NCI-H774 (cell line): ENCODE measurements at regions not wholly inside any gene's neighbourhood (a gene's known extent, or its start where the extent isn't known, plus 50 kb on each side); places are given as distances from the start of the nearest gene placed in this dataset.

Experiments used
- DNase-seq: peaks from one replicate; lab custom pipeline; 2025; lab: John Stamatoyannopoulos, UW

- no peak for DNase-seq
These were observed 203.5 kb upstream of the PLXNC1 start for GRCh38 chr12:93944911-93945310.

- DNase-seq, result no peak
These were observed 201.7 kb upstream of the PLXNC1 start for GRCh38 chr12:93946542-93947150.

DNA sequence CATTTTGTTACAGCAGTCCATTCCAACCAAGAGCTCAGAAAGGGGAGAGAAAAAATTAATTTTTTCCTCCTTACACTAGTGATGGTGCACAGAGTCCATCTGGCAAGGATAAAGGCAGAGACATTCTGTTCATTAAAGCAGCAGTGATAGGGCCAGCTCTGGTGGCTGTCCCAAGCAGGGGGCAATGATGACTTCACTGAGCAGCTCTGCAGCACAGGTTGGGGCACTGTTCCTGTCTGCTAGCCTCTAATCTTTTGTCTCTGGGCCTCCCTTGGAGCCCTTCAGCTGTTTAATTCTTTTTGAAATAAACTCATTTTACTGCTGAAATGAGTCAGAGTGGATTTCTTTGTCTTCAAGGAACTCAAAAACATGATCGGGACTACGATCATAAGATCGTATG lies 200.9 kb upstream of the PLXNC1 start:
- DNase-seq, result no peak

DNA sequence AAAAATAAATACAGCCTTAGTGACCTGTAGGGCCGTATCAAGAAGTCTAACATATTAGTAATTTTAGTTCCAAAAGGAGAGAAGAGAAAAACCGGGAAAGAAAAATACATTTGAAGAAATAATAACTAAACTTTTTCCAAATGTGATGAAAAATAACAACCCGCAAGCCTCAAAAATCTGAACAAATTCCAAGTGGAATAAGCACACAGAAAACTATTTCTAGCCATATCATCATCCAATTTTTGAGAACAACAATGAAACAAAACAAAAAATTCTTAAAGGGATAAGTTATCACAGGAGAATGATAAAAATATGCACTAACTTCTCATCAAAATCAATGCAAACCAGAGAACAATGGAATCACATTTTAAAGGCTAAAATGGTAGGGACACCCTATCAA lies 198.1 kb upstream of the PLXNC1 start:
- no peak for DNase-seq

- DNase-seq, result no peak
These were observed 193.9 kb upstream of the PLXNC1 start for GRCh38 chr12:93954166-93955112.

GRCh38 chr12:93956551-93956950 lies 191.8 kb upstream of the PLXNC1 start:
- no peak for DNase-seq

DNA sequence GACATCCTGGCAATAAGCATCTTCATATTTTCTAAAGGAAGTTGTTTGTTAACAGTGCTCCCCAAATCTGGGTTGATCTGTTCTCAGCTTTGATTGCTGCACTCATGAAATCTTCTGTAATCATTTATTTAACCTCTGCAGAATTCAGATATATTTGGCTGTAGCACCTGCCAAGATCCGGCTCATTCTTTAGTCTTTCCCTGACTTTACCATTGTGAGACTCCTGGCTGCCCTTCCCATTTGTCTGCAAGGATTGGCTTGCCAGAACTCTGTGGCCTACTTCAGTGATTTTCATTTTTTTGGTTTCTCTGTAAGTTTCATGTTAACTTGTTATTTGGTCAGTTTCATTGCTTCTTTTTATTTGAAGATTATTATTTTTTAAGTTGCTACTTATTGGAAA lies 191.2 kb upstream of the PLXNC1 start:
- DNase-seq, result no peak

GRCh38 chr12:93957870-93958269 lies 190.5 kb upstream of the PLXNC1 start:
- no peak for DNase-seq

DNA sequence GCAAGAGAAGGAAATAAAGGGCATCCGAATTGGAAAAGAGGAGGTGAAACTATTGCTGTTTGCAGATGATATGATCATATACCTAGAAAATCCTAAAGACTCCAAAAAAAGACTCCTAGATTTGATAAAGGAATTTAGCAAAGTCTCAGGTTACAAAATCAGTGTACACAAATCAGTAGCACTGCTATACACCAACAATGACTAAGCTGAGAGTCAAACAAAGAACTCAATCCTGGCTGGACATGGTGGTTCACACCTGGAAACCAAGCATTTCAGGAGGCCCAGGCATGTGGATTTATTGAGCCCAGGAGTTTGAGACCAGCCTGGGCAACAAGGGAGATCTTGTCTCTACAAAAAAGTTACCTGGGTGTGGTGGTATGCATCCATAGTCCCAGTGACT lies 188.7 kb upstream of the PLXNC1 start:
- no peak for DNase-seq

GRCh38 chr12:93960521-93960920 lies 187.9 kb upstream of the PLXNC1 start:
- no peak for DNase-seq

DNA sequence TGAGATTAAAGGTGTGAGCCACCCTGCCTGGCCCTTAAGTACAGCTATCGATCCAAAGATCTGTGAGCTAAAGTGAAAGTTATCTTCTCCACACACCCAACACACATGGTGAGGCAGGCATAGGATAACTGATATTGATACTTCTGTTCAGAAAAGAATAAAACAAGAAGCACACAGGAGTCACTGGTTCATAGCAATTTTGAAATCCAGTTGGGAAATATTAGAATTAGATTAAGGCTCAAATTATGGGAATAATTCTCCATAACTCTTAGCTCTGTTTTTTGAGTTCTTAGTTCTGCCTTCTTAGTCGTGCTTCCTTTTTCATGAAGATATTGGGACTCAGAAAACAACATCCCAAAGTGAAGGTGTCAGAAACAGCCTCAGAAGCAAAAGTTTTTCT lies 186.0 kb upstream of the PLXNC1 start:
- no peak for DNase-seq

DNA sequence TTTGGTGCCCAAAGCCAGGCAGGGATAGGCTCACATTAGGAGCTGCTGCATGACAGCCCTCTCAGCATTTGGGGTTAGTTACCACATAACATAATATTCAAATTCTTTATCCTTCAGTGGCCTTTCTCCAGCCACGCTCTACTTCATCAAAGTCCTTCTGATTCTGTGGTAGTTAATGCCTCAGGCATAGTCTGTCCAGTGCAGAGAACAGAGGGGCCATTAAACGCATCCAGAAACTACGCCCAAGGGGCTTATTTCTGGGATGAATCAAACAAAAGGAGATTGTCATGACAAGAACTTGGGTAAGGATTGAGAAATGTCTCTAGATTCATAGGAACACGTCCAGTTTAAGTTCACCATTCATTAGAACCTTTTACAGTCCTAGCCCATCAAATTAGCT lies 183.4 kb upstream of the PLXNC1 start:
- DNase-seq, result no peak

GRCh38 chr12:93966516-93967133 lies 181.8 kb upstream of the PLXNC1 start:
- DNase-seq, result no peak

DNA sequence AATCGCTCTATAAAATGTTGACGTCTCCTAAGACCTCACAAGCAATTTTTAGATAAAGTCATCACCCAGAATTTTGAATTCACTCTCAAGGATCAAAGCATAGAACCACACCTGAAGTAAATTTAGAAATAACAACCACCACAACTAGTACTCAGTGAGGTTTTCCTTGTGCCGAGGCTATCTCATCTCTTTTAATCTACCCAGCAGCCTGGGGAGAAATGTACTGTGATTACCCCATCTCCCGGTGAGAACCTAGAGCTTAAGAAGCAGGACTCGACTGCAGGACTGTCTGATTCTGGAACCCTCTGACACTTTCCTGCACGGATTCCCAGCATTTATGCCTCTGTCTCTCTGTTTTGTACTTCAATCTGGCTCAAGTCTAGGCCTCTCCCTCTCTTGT lies 180.9 kb upstream of the PLXNC1 start:
- no peak for DNase-seq

DNA sequence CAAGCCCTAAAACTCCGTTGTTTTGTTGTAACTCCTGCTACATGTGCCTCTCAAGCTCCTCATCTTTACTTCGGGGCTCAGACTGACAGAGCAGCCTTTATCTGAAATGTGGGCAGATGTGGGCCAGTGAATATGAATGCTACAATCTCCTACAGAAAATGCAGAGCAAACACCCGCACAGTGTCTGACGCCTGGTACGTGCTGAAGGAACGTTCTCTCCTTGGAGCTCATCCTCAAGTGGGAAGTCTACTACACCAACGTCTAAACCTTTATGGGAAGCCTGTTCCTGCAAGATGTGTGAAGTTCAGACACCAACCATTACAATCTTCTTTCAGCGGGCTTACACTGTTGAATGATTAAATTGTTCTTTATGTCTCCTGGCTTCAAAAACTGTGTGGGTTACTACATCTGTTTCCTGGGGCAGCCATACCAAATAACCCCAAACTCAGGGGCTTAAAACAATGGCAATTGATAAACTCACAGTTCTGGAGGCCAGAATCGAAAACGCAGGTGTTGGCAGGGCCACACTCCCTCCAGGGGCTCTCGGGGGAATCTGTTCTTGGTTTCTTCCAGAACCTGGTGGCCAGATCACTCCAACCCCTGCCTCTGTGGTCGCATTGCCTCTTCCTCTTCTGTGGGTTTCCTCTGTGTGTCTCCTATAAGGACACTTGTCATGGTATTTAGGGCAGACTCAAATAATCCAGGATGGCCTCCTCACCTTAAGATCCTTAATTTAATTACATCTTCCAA lies 179.7 kb upstream of the PLXNC1 start:
- no peak for DNase-seq

DNA sequence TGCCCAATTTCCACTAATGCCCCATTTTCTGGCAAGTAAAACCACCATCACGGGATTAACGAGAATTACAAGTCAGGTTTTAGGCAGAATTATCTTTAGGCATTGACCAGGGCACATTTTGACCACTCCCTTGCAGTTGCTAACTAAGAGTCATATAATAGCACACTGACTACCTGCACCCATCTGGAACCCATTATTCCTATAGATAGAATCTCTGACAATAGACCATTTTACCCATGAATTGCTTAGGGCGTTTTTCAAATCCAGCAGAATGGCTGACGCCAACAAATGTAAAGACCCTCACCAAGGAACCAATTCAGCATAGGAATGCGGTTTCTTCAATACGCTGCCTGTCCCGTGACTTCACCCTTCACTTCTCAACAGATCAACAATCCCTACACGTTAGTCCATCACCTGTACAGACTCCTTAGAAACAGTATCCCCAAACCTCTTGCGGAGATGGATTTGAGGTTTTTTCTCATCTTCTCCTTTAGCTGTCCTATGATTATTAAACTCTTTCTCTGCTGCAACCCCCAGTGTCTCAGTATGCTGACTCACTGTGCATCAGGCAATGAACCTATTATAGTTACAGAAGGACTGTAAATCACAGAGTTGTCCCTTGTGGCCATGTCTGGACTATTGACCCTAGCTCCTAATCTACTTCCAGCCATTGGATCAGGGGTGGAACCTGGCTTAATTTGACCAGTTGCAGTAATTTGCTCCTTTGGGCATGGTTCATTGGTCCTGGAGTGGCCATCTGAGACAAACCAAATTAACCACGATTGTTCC lies 177.3 kb upstream of the PLXNC1 start:
- no peak for DNase-seq

- no peak for DNase-seq
These were observed 175.8 kb upstream of the PLXNC1 start for GRCh38 chr12:93972411-93973208.

- DNase-seq, result no peak
These were observed 174.1 kb upstream of the PLXNC1 start for GRCh38 chr12:93974252-93974651.

DNA sequence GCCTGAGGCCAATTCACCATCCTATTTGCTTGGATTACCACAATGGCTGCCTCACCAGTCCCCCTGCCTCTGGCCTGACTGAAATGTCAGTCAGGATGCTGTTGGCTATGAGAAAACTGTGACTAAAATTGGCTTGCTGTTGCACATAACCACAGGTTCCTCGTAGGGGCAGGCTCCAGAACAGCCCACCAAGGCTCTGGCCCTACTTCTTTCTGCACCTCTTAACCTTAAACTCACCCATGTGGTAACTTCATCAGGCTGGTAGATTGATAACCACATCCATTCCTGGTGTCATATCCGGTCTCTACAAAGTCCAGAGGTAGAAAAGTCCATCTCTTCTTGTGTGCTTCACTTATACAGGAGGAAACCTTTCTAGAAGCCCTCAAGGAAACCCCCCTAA lies 172.4 kb upstream of the PLXNC1 start:
- DNase-seq, result no peak

- DNase-seq, result no peak
These were observed 171.3 kb upstream of the PLXNC1 start for GRCh38 chr12:93977081-93977480.

- DNase-seq, result no peak
These were observed 169.8 kb upstream of the PLXNC1 start for GRCh38 chr12:93978553-93978952.
